Esophagus squamous epithelium (tissue), 4 donors: ENCODE measurements at regions not wholly inside any gene's neighbourhood (a gene's known extent, or its start where the extent isn't known, plus 50 kb on each side); places are given as distances from the start of the nearest gene placed in this dataset.

Experiments used
- CTCF ChIP-seq, 6 experiments: fragments of 450-650 bp in 4 of 6; fragments of 200-600 bp in 2 of 6; sonication (generic) in 2 of 6; IDR thresholded peaks; one replicate each; pipeline ENCODE4 v1.5.1; 2016 to 2019; ENCODE audit warnings: antibody characterized with exemption in 6 of 6, mild to moderate bottlenecking in 4 of 6, moderate library complexity in 4 of 6
- POLR2A ChIP-seq, 4 donors: fragments of 450-650 bp; IDR thresholded peaks; one replicate each; pipeline ENCODE4 v1.6.1; 2017; ENCODE audit warnings: antibody characterized with exemption in 4 of 4, mild to moderate bottlenecking in 4 of 4, moderate library complexity in 3 of 4

GRCh38 chr3:191961022-191961421, 500.1 kb downstream of the PYDC2 start:
- TF ChIP-seq CTCF (IDR thresholded peaks at IDR 0.05) (no peak), POLR2A (IDR thresholded peaks at IDR 0.05) (no peak)
